Endothelial cell of umbilical vein (primary cell): ENCODE measurements at regions not wholly inside any gene's neighbourhood (a gene's known extent, or its start where the extent isn't known, plus 50 kb on each side); places are given as distances from the start of the nearest gene placed in this dataset.

Experiments used
- EZH2 ChIP-seq: IDR thresholded peaks from 2 replicates; pipeline ENCODE4 v1.6.1; 2012; ENCODE audit warnings: borderline replicate concordance, low read depth, mild to moderate bottlenecking, moderate library complexity, low read length, inconsistent platforms; ENCODE audit not compliant: severe bottlenecking
- MAX ChIP-seq: IDR thresholded peaks from 2 replicates; pipeline ENCODE4 v1.6.1; 2011; ENCODE audit not compliant: insufficient read depth, insufficient read length
- POLR2A ChIP-seq: IDR thresholded peaks from 2 replicates; pipeline ENCODE4 v1.6.1; 2012; ENCODE audit warnings: low read depth, mild to moderate bottlenecking, control low read depth, low read length
- POLR2AphosphoS5 ChIP-seq: IDR thresholded peaks from 2 replicates; pipeline ENCODE4 v1.6.1; 2012; ENCODE audit warnings: low read depth, mild to moderate bottlenecking, control low read depth, low read length, moderate library complexity; ENCODE audit not compliant: insufficient read depth
- TF ChIP-seq, protein P1 (sequence below), 2 donors: IDR thresholded peaks; 1 replicate in 1 of 2; 2 replicates in 1 of 2; pipeline ENCODE4 v1.5.1; 2011; ENCODE audit warnings: low read length in 2 of 2, mild to moderate bottlenecking in 2 of 2, moderate library complexity in 2 of 2, control low read depth in 1 of 2, inconsistent platforms in 1 of 2, low read depth in 1 of 2; ENCODE audit not compliant: insufficient read depth in 1 of 2; ENCODE audit errors: extremely low read depth in 1 of 2

DNA sequence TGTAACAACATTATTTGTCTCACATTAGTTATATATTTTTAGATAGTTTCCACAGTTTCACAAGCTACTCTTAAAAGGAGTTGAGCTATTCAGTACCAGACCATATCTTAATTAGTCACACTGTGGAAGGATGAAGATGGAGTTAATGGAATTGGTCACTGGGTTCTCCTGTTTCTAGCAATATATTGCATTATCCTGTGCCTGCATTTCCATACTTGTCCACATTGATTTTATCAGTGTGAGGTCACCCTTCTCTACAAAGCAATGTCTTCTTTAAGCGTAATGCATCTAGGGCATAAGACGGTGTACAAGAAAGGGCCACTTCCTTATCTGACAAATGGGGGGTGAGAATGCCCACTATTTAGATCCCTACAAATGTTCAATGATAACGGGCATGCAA lies 216.8 kb upstream of the TANK start:
- TF ChIP-seq POLR2A: no peak
- TF ChIP-seq, protein P1, sequence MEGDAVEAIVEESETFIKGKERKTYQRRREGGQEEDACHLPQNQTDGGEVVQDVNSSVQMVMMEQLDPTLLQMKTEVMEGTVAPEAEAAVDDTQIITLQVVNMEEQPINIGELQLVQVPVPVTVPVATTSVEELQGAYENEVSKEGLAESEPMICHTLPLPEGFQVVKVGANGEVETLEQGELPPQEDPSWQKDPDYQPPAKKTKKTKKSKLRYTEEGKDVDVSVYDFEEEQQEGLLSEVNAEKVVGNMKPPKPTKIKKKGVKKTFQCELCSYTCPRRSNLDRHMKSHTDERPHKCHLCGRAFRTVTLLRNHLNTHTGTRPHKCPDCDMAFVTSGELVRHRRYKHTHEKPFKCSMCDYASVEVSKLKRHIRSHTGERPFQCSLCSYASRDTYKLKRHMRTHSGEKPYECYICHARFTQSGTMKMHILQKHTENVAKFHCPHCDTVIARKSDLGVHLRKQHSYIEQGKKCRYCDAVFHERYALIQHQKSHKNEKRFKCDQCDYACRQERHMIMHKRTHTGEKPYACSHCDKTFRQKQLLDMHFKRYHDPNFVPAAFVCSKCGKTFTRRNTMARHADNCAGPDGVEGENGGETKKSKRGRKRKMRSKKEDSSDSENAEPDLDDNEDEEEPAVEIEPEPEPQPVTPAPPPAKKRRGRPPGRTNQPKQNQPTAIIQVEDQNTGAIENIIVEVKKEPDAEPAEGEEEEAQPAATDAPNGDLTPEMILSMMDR (IDR thresholded peaks at IDR 0.05; ENCODE audit: extremely low read depth in 1 of 2, insufficient read depth in 1 of 2, low read depth in 1 of 2, low read length in 2 of 2): no peak
- TF ChIP-seq POLR2AphosphoS5: no peak
- no peak for TF ChIP-seq MAX
- TF ChIP-seq EZH2: no peak
